Hippocampal formation (tissue), 2 donors: ENCODE measurements at regions not wholly inside any gene's neighbourhood (a gene's known extent, or its start where the extent isn't known, plus 50 kb on each side); places are given as distances from the start of the nearest gene placed in this dataset.
A peak's percentile ranks its signal among the peaks of the same experiment; 100 is the strongest.

Experiments
- DNase-seq, 2 donors: peaks; one replicate each; lab custom pipeline; 2025; lab: John Stamatoyannopoulos, UW

DNA sequence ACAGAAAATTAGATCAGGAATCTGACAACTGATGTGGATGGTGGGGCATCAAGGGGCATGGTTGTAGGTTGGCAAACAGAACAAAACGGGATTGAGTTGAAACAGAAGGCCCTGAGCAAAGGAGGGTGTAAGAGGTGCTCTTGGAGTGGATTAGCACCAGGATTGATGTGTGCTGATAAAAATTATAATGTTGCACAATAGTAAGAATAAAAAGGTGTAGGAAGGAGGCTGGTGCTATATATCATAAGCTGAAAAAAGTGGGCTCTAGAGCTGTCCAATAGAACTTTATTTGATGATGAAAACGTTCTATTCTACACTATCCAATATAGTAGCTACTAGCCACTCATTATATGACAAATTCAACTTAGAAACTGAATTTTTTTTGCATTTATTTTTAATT lies 263.1 kb upstream of the GYPC start:
- no peak for DNase-seq

DNA sequence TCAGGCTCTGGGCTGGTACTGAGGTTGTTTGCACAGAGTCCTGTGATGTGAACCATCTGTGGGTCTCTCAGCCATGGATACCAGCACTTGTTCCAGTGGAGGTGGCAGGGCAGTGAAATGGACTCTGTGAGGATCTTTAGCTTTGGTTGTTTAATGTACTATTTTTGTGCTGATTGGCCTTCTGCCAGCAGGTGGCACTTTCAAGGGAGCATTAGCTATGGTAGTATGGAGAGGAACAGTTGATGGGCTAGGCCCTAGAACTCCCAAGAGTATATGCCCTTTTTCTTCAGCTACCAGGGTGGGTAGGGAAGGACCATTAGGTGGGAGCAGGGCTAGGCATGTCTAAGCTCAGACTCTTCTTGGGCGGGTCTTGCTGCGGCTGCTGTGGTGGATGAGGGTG lies 257.0 kb upstream of the GYPC start:
- DNase-seq: no peak

DNA sequence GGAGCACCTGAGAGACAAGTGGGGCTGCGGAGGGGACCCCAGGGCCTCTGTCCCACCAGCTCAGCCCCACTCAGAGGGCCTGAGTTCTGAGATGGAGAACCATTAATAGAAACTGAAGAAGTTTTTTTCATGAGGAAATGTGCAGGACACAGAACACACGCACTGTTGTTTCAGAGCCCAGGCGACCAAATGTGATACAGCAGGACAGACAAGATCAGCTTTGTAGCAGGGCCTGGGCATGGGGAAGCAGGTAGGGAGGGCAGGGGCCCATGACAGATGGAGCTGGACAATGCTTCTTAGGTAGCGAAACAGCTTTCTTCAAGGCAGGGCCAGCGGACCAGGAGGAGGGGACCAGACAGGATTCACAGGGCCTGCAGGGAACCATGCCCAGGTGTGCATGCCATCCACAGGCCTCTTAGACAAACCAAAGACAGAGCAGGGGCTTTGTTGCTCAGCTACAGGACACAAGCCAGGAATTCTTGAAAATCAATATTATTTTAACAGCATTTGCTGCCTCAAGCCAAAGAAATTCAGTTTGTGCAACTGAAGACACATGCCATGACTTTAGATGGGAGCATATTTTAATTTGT lies 252.8 kb upstream of the GYPC start:
- DNase-seq: no peak

DNA sequence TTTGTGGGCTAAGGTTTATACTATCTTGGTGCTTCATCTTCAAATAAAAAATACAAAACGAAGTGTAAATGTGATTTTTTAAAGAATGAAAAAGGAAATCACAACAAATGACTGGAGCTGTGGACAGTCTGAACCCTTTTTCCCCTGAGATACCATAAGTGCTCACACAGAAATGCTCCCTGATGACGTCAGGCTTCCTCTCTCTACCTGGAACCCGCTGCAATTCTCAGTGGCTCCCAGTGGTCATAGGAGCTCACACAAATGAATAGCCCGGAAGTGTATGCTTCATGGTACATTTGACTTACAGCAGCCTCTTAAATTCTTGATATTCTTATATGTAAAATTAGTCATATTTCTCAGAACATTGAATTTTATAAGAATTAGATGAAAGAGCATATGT lies 249.7 kb upstream of the GYPC start:
- no peak for DNase-seq

DNA sequence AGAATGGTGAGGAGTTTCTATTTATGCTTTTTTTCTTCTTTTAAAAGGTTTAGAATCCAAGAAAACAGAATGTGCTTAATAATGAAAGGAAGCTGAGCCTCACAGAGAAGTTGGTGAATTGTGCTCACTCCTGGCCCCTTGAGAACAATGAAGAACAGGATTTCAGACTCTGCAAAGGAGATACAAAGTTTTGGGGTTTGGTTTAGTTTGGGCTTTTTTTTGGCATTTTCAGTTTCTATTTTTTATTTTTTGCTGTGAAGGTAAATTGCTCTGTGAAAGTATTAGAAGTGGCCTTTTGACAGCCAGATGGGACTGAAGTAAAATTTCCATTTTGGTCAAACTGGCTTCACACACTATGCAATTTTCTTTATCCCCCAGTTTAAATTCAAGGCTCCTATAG lies 247.3 kb upstream of the GYPC start:
- no peak for DNase-seq

DNA sequence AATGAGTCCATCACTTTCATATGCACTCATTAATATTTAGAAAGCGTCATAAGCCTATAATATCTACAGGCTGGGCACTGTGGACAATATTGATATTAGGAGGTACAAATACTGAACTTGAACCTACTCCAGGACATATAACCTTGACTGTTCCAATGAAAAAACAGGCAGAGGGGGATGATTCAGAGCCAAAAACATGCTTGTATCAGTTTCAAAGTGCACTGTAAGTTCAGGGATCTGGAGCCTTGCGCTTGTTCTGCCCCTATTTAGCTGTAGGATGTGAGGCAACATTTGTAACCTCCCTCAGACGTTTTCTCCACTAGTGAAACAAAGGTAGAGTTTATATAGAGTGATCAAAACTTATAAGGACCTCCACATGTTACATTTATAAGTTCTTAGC lies 246.1 kb upstream of the GYPC start:
- DNase-seq: no peak

DNA sequence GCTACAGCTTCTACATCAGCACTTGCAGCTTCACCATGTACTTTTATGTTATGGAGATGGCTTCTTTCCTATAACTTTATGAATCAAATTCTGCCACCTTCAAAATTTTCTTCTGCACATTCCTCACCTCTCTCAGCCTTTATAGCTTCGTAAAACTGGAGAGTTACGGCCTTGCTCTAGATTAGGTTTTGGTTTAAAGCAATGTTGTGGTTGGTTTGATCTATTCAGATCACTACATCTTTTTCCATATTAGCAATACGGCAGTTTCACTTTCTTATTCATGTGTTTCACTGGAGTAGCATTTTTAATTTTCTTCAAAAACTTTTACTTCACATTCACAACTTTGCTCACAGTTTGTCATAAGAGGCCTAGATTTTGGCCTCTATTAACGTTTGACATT lies 242.9 kb upstream of the GYPC start:
- no peak for DNase-seq

DNA sequence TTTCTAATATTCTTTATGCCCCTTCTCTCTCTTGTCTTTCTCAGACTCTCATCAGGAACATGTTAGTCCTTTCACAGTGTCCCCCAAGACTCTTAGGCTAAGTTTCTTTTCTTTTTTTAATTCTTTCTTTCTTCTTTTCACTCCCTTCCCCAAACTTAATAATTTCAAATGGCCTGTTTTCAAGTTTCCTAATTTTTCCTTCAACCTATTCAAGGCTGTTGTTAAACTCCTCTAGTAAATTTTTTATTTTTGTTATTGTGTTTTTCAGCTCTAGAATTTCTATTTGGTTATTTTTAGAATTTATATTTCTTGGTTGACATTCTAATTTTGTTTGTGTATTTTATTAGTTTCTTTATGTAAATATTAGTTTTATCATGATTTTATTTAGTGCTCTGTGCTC lies 236.6 kb upstream of the GYPC start:
- no peak for DNase-seq

DNA sequence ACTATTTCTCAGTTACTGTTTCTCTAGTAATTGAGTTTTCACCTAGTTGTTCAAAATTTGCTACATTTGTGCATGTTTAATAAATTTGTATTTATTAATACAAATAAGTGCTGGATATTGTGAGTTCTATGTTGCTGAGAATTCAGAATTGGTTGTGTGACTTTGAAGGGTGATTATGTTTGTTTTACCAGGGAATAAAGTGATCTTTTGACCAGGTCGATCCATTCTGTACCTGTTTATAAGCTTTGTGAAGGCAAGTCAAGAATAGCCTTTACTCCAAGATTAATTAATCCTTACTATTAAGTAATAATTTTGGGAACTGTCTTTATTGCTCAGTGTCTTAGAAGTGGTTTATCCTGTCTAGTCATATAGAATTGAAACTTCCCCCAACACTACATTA lies 230.0 kb upstream of the GYPC start:
- no peak for DNase-seq

DNA sequence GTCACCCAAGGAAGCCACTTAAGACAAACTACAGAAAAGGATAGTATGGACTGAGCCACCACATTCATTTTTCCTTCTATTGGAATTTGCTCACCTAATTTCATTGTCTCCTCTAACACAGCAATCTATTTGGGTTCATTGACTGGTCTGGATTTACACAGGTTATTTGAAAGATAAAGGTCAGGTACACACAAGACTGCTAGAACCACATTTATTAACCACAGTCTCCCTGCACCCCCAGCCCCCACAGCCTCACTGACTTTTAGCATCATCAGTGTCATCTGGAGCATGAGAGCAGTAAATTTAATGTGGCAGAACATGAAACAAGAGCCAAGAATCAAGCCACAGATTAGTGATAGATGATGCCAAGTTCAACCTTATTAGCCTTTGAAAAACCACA lies 226.9 kb upstream of the GYPC start:
- DNase-seq: no peak

DNA sequence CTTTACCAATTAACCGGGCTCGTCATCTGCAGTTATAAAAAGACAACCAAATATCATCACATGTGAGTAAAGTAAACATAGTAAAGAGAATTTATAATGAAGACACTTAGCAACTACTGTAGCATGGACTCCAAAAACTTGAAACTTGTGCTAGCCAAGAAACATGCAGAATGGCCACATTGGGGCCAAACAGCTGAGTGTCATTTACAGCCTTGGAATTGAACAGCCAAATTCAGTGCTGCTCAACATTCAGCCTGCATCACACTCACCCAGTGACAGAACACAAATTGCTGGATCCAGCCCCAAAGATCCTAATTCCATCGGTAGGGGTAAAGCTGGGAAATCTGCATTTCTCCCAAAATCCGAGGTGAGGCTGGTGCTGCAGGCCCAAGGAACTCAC lies 224.8 kb upstream of the GYPC start:
- DNase-seq: no peak

DNA sequence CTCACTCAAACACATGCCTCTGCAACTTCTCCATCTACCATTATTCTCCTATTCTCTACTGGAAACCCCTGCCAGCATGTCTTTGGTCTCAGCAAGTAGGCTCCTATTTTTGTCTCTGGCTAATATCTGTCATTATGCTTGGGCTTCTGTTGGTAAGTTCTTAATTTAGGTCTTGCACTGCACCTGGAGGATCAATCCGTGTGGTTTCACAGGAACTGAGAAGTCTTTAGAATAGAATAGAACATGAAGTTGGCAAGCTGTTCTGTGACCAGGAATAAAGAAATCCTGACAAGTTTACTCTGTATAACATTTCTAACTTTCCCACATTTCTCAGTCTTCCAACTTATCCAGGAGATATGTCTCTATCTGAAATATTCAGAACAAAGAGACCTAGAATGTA lies 219.5 kb upstream of the GYPC start:
- peak in 1 of 2 donors; percentile 14 for DNase-seq

DNA sequence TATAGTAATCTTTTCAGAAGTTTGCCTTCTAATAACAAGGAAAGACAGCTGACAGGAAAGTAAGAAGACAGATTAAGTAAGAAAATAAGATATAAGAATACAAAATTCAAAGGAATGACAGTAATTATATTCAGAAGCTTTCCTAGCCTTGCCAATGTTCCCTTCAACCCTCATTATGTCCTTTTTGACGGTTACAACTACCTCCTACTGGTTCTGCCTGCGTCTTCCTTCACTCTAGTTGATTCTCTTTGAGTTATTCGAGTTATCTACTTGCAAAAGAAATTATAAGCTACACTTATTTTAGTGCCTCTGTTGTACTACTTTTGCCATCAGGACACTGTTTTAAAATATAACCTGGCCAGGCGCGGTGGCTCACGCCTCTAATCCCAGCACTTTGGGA lies 218.9 kb upstream of the GYPC start:
- no peak for DNase-seq

DNA sequence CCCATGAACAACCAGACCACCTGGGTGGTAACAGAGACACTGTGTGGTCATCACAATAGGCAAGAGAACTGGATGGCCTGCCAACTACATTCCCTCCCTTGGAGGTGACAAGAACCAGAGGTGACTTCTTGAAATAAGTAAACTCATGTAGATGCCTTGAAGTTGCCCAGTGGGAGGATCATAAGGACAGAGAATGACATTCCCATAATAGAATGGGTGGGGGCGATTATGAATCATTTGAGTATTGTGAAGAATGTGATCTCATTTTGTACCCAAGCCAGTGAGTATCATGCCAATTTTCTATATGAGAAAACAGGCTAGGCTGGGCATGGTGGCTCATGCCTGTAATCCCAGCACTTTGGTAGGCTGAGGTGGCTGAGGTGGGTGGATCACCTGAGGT lies 211.4 kb upstream of the GYPC start:
- no peak for DNase-seq

DNA sequence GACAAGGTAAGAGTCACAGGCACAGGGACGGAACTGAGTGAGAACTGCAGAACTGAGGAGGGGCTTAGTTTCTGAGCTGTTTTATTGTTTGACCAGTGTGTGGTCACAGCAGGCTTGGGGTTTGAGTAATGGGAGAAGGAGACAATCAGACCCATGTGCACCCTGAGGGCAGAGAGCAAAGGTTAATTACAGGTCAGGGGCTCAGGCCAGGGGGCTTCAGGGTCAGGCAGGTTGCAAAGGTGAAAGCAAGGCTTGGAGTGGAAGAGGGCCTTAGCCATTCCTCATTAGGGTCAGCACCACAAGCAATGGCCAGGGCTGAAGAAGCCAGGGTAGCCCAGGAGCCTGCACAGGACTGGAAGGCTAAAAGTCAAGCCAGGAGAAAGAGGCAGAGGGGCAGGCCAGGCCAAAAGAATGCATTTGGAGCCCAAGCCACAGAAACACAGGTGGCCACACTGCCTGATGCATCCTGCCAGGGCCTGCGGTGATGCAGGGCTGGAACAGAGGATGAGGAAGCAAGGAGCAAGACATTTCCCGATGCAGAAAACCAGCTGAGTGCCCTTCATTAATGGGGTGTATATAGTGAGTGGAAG lies 209.8 kb upstream of the GYPC start:
- DNase-seq: no peak

DNA sequence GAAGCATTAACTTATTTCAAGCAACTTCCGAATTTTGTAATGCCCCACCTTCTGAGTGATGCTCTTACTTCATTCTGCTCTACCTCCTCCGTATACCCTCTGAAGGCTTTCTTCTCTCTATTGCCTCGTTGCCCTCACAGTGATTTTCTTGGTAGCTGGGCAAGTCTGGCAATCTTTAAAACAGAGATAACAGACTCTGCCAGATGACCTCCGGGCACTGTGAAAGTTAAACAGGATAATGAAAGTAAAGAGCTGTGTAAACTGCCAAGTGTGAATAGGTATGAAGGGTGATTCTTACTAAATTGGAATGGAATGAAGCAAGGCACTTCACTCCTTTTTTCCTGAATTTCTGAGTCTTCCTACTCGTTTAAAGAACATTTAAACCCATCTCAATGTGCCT lies 207.3 kb upstream of the GYPC start:
- no peak for DNase-seq

DNA sequence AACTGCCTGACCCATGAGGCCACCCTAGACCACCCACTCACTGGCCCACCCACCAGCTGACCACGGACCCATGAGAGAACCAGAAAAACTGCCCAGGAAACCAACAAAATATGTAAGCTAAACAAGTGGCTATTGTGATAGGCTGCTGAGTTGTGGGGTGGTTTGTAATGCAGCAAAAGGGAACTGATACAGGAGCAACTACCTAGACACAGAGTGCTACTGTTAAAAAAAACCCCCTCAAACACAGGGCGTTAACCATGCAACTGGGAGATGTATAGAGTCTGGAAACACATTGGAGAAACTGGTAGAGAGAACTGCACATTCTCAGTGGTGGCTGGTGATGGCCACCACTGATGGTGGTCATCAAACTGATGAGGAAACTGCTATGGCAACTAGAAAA lies 206.3 kb upstream of the GYPC start:
- no peak for DNase-seq

DNA sequence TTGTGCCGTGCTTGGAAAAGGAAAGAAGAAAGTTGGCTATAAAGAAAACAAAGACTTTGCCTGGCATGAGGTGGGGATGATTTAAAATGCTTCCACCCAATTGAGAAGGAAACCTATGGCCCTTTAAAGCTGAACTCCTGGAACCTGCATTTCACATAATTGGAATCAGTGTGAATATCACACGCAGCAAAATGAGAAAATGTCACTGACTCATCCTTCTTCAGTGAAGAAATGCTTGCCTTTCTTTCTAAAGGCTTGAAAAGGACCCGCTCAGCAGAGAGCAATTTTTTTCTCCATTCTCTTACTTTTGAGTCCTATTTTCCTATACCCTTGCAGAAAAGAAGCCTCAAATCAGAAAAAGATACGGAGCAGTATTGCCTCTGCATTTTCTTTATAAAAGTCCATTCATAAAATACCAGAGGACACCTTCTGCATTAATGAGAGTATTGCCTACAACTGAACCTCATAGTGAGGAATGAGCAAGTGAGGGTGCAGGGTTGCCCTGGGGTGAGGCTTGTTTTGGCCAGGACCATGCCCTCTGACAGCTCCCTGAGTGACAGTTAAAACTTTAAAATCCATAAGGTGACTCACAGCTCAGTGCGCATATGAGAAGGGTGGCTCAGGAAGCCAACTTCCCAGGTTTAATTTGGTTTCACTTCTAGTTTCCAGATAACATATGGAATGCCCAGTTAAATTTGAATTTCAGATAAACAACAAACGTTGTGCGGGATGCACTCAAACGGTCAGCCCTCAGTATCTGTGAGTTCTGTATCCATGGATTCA lies 191.9 kb upstream of the GYPC start:
- DNase-seq: no peak

DNA sequence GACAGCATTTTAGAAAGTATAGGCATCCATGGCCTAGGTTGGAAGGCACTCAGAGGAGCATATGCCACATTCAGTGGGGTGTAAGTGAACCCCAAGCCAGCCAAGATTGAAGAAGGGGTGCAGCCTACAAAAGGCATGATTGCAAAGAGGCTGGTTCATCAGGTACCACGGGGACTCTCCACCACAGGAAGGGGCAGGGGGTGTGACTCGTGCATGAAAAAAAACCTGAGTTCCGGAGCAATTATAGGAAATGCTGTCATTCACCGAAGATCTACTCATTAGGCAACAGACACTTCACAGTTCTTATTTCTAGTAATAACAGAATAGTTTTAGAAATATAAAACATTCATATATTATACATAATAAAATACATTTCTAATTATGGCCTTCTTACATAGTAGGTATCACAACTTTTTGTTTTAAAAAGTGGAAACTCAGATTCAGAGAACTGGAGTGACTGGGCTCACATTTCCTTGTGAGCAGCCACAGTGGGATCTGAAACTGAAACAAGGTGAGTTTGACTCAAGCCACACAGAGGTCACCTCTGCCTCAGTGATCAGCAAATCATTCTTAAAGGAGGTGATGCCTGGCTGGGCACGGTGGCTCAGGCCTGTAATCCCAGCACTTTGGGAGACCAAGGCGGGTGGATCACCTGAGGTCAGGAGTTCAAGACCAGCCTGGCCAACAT lies 188.4 kb upstream of the GYPC start:
- no peak for DNase-seq

DNA sequence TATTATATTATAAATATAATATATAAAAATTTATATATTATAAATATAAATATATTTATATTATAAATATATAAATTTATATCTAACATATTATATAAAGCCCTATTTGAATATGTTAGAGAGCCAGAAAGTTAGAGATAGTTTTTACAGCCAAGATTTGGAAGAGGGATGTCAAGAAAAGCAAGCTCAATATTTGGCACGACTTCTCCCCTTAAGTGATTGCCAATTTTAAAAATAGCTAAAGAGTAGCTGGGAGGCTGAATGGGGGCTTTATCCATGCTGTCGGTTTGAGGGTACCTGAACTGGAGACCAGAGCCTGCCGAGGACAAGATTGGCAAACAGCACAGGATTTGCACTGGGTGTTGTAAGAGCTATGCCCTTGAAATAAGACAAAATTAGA lies 180.9 kb upstream of the GYPC start:
- DNase-seq: no peak

DNA sequence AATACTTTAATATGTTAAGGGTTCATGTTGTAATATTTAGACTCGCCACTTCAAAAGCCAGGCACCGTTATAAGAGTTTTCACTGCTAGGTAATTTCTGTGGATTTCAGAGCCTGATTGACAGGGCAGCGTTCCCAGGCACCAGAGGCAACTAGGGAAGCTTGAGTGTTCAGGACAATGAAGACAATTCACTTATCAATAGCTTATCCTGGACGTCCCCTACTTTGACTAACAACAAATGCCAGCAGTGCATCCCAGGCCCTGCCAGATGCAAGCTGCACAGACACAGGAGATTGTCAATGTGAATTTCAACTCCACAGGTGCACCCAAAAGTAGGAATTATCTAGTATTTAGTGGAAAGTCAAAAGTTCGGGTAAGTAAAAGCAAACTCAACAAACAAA lies 179.3 kb upstream of the GYPC start:
- no peak for DNase-seq

DNA sequence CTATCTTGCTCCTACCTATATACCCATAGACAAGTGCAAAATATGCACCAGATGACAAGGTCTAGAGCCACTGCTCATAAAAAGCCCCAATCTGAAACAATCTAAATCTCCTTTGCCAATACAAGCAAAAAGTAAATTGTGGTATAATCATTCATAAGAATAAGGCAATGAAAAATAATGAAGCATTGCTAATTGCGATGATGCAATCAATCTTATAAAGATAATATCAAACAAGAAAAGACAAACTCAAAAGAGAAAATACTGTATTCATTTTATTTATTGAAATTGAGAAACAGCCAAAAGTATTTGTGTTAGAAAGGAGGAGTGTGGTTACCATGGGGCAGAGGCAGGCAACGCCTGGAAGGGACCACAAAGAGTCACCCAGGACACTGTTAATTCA lies 175.9 kb upstream of the GYPC start:
- DNase-seq: no peak
